ENCODE measurements at regions not wholly inside any gene's neighbourhood (a gene's known extent, or its start where the extent isn't known, plus 50 kb on each side); places are given as distances from the start of the nearest gene placed in this dataset.

- H3K4me3 ChIP-seq (ENCODE audit: low read depth, low read length): no peak overlapping the region
- no peak for TF ChIP-seq CTCF (IDR thresholded peaks at IDR 0.05; ENCODE audit: low read depth, low read length, missing control alignments)
- no peak for DNase-seq (ENCODE audit: low read depth)
Observed at GRCh38 chr20:51916244-51916643, 113.9 kb upstream of the SALL4 start.

- no peak overlapping the region for H3K4me3 ChIP-seq (ENCODE audit: low read depth, low read length)
- no peak for TF ChIP-seq CTCF (IDR thresholded peaks at IDR 0.05; ENCODE audit: low read depth, low read length, missing control alignments)
- no peak for DNase-seq (ENCODE audit: low read depth)
Observed at GRCh38 chr20:51914758-51915157, 112.4 kb upstream of the SALL4 start.

DNA sequence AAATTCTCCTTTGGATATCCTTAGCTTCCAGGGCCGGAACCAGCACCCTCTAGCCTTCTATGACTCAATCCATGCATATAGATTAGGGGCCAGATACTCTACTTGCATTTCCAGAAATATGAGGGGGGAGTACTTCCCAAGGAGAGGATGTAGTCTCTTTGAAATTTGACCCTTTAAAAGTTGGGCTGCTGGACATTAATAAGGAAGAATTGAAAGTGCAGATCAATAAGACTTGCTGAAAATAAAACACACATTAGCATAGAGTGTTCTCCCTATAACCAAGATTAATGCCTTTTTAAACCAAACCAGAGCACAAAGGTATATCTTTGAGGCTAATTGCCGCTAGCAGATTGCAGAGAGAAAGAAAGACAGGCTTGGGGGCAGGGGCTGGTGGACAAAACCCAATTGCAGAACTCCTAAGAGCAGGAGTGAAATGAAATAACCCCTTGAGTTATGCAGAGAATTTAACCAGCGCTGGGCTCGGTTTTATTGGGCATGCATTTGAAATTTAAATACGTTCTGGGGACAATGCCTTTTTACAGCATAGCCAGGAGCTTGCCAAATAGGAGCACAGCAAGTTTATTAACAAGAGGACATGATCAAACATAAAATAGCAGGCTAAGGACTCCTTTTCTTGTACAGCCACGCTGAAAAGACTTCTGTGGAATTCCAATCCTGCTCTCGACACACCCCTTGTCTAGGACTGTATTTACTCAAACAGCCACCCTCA is 108.2 kb upstream of the SALL4 start:
- no peak for TF ChIP-seq CTCF (IDR thresholded peaks at IDR 0.05; ENCODE audit: low read depth, low read length, missing control alignments)
- no peak for DNase-seq (ENCODE audit: low read depth)
- no peak overlapping the region for H3K4me3 ChIP-seq (ENCODE audit: low read depth, low read length)

- no peak for DNase-seq (ENCODE audit: low read depth)
- H3K4me3 ChIP-seq (ENCODE audit: low read depth, low read length): no peak overlapping the region
- no peak for TF ChIP-seq CTCF (IDR thresholded peaks at IDR 0.05; ENCODE audit: low read depth, low read length, missing control alignments)
Observed at GRCh38 chr20:51906679-51907078, 104.4 kb upstream of the SALL4 start.

DNA sequence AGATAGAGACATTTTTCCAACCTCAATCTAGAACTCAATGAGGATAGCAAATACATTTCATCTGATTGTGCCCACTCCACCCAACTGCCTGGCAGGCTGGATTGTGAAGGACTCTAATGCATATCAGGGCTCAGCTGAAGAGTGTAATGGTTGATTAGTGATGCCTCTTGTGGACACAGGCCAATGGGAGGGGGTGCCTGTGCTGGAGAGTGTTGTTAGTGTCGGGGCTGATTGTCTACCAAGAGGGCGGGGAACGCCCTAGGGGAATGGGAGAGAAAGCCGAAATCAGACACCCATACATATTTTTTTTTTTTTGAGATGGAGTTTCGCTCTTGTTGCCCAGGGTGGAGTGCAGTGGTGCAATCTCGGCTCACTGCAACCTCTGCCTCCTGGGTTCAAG is 103.7 kb upstream of the SALL4 start:
- TF ChIP-seq CTCF (IDR thresholded peaks at IDR 0.05; ENCODE audit: low read depth, low read length, missing control alignments): no peak
- no peak overlapping the region for H3K4me3 ChIP-seq (ENCODE audit: low read depth, low read length)
- no peak for DNase-seq (ENCODE audit: low read depth)

DNA sequence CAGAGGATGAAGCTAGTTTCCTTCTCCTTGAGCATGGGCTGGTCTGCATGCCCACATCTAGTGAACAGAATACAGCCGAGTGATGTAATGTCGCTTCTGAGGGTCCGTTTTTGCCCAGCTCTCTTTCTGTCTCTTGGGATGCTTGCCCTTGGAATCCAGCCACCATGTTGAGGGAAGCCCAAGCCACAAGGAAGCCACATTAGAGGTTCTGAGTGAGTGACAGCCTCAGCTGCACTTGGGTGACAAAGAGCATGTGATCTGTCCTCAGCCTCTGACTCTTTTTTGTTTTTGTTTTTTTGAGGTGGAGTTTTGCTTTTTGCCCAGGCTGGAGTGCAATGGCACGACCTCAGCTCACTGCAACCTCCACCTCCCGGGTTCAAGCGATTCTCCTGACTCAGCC is 100.6 kb upstream of the SALL4 start:
- no peak overlapping the region for H3K4me3 ChIP-seq (ENCODE audit: low read depth, low read length)
- TF ChIP-seq CTCF (IDR thresholded peaks at IDR 0.05; ENCODE audit: low read depth, low read length, missing control alignments): no peak
- DNase-seq (ENCODE audit: low read depth): no peak

DNA sequence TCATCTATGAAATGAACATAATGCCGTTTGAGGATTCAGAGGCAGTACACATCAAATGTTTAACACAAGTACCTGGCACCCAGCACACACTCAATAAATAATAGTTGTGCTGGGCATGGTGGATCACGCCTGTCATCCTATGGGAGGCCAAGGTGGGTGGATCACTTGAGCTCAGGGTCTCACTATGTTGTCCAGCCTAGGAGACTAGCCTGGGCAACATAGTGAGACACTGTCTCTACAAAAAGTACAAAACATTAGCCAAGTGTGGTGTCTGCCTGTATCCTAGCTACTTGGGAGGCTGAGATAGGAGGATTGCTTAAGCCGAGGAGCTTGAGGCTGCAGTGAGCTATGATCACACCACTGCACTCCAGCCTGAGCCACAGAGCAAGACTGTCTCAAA is 98.1 kb upstream of the SALL4 start:
- no peak for DNase-seq (ENCODE audit: low read depth)
- TF ChIP-seq CTCF (IDR thresholded peaks at IDR 0.05; ENCODE audit: low read depth, low read length, missing control alignments): no peak

More for the DNA sequence above, 98.1 kb upstream of the SALL4 start:
- H3K4me3 ChIP-seq (ENCODE audit: low read depth, low read length): no peak overlapping the region
